ENCODE measurements at regions not wholly inside any gene's neighbourhood (a gene's known extent, or its start where the extent isn't known, plus 50 kb on each side); places are given as distances from the start of the nearest gene placed in this dataset.

GRCh38 chr13:30112602-30113435, 194.5 kb downstream of the KATNAL1 start:
- Mint-ChIP-seq H3K4me3 (ENCODE audit: unreplicated experiment) (peak overlapping the region; percentile 43), H3K27ac (ENCODE audit: low read depth, unreplicated experiment) (peak overlapping the region; percentile 13), H3K27me3 (ENCODE audit: insufficient read depth, unreplicated experiment) (no peaks in the 10 kb centered on the region), H3K9me3 (ENCODE audit: unreplicated experiment) (no peaks in the 10 kb centered on the region), H3K4me1 (ENCODE audit: insufficient read depth, unreplicated experiment) (peaks cover 32% of the 10 kb centered on the region), H3K36me3 (ENCODE audit: insufficient read depth, unreplicated experiment) (peaks cover 5% of the 10 kb centered on the region)
- POLR2A ChIA-PET = interaction anchor here (0.7 to 10.1 kb wide), 11 partner anchors 189 to 546 kb away, joined by 3 to 264 read pairs (median 3); partner anchors contain the start of gene UBL3
- DNase-seq (ENCODE audit: unreplicated experiment) = peak; percentile 81
- CTCF ChIA-PET = interaction anchor here (0.5 to 10.1 kb wide), 34 partner anchors 9 to 617 kb away, joined by 3 to 230 read pairs (median 4); partner anchors contain the start of gene UBL3
- BruUV-seq (replicated peaks) = no TSS peak
- TF ChIP-seq CTCF (IDR thresholded peaks at IDR 0.05; ENCODE audit: unreplicated experiment) = peak; percentile 96
- intact Hi-C loops (cut with micrococcal nuclease) = loop anchor here (1.0 to 10.0 kb wide), 4 partner anchors 188 to 548 kb away; no protein-coding TSS in a partner anchor

- H3K4me1 Mint-ChIP-seq (ENCODE audit: insufficient read depth, unreplicated experiment) = peaks cover 37% of the 10 kb centered on the region
- H3K9me3 Mint-ChIP-seq (ENCODE audit: unreplicated experiment) = no peaks in the 10 kb centered on the region
- CTCF ChIA-PET = interaction anchor here (0.5 to 10.1 kb wide), 23 partner anchors 10 to 912 kb away, joined by 3 to 230 read pairs (median 4); partner anchors contain the start of gene UBL3
- BruUV-seq (replicated peaks) = no TSS peak
- intact Hi-C loops (cut with micrococcal nuclease) = loop anchor here (10.0 kb wide), 1 partner anchor 547 kb away; no protein-coding TSS in a partner anchor
- H3K4me3 Mint-ChIP-seq (ENCODE audit: unreplicated experiment) = no peak overlapping the region
- POLR2A ChIA-PET = interaction anchor here (0.6 to 10.1 kb wide), 4 partner anchors 188 to 282 kb away, joined by 3 to 264 read pairs (median 51); partner anchors contain the start of gene UBL3
- peak; percentile 13 for DNase-seq (ENCODE audit: unreplicated experiment)
- H3K27ac Mint-ChIP-seq (ENCODE audit: low read depth, unreplicated experiment) = no peak overlapping the region
- H3K27me3 Mint-ChIP-seq (ENCODE audit: insufficient read depth, unreplicated experiment) = no peaks in the 10 kb centered on the region
- peaks cover 5% of the 10 kb centered on the region for H3K36me3 Mint-ChIP-seq (ENCODE audit: insufficient read depth, unreplicated experiment)
- no peak for TF ChIP-seq CTCF (IDR thresholded peaks at IDR 0.05; ENCODE audit: unreplicated experiment)
These were observed 195.5 kb downstream of the KATNAL1 start for GRCh38 chr13:30111810-30112209.

GRCh38 chr13:30110301-30111070, 196.9 kb downstream of the KATNAL1 start:
- Mint-ChIP-seq H3K9me3 (ENCODE audit: unreplicated experiment) (no peaks in the 10 kb centered on the region), H3K4me3 (ENCODE audit: unreplicated experiment) (no peak overlapping the region), H3K4me1 (ENCODE audit: insufficient read depth, unreplicated experiment) (peaks cover 37% of the 10 kb centered on the region), H3K27me3 (ENCODE audit: insufficient read depth, unreplicated experiment) (no peaks in the 10 kb centered on the region), H3K27ac (ENCODE audit: low read depth, unreplicated experiment) (no peak overlapping the region), H3K36me3 (ENCODE audit: insufficient read depth, unreplicated experiment) (peaks cover 5% of the 10 kb centered on the region)
- ChIA-PET POLR2A (interaction anchor here (0.6 to 10.1 kb wide), 4 partner anchors 108 to 265 kb away, joined by 3 to 264 read pairs (median 51); partner anchors contain the start of gene UBL3), CTCF (interaction anchor here (0.6 to 10.1 kb wide), 9 partner anchors 17 to 559 kb away, joined by 3 to 230 read pairs (median 4); partner anchors contain the start of gene UBL3)
- BruUV-seq (replicated peaks) = no TSS peak
- TF ChIP-seq CTCF (IDR thresholded peaks at IDR 0.05; ENCODE audit: unreplicated experiment) = no peak
- DNase-seq (ENCODE audit: unreplicated experiment) = no peak
- intact Hi-C loops (cut with micrococcal nuclease) = loop anchor here (10.0 kb wide), 1 partner anchor 546 kb away; no protein-coding TSS in a partner anchor

Measured in MCF 10A (cell line).